ENCODE measurements at regions not wholly inside any gene's neighbourhood (a gene's known extent, or its start where the extent isn't known, plus 50 kb on each side); places are given as distances from the start of the nearest gene placed in this dataset.
A peak's percentile ranks its signal among the peaks of the same experiment; 100 is the strongest.

DNA sequence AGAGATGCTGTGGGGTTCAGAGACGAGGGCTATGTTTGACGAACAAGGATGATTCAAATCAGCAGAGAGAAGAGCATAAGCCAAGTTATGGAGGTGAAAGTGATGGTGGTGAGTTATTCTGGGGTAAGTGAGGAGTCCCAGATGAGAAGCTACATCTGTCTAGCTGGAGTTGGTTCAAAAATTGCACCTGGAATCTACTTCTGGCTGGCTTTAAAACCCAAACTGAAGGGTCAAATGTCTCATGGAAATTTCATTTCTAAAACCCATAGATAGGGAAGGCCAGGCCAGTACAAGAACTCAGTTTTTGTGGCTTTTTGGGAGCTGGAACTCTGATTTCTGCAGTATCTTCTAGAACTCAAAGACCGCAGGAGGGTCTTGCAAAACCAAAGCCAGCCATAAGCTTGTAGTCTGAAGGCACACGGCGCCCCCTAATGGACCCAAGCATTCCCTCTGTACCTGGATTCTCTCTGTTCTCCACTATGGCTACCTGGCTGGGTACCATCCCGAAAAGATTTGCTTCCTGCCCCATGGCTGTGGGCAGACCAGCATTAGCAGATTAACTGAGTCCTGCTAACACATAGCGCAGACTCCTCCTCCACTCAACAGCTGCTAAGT is 229.1 kb upstream of the SLC14A2 start:
- TF ChIP-seq, protein P1, sequence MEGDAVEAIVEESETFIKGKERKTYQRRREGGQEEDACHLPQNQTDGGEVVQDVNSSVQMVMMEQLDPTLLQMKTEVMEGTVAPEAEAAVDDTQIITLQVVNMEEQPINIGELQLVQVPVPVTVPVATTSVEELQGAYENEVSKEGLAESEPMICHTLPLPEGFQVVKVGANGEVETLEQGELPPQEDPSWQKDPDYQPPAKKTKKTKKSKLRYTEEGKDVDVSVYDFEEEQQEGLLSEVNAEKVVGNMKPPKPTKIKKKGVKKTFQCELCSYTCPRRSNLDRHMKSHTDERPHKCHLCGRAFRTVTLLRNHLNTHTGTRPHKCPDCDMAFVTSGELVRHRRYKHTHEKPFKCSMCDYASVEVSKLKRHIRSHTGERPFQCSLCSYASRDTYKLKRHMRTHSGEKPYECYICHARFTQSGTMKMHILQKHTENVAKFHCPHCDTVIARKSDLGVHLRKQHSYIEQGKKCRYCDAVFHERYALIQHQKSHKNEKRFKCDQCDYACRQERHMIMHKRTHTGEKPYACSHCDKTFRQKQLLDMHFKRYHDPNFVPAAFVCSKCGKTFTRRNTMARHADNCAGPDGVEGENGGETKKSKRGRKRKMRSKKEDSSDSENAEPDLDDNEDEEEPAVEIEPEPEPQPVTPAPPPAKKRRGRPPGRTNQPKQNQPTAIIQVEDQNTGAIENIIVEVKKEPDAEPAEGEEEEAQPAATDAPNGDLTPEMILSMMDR (IDR thresholded peaks at IDR 0.05): peak in 2 of 3 experiments; percentile 28 to 37
- TF ChIP-seq POLR2AphosphoS5 (IDR thresholded peaks at IDR 0.05) (no peak), POLR2A (IDR thresholded peaks at IDR 0.05; ENCODE audit: low read depth) (no peak), EP300 (IDR thresholded peaks at IDR 0.05) (no peak)
